ENCODE measurements at regions not wholly inside any gene's neighbourhood (a gene's known extent, or its start where the extent isn't known, plus 50 kb on each side); places are given as distances from the start of the nearest gene placed in this dataset.

DNA sequence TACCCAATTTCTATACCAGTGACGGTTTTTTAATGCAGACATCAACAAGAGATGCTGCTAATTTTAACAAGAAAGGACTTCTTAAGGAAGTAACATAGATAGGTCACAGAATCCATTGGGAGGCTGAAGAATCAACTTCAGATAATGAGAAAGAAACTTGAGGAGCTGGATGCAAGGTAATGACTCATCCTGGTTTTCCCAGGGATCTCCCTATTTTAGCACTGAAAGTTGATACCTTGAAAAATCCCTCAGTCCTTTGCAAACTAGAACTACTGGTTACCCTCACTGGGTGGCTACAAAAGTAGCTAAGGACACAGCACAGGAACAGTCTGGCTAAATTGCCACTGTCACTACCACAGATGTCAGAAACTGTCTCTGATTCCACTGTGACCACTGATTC is 561.9 kb downstream of the FLRT2 start:
- WGBS, 2 donors = 92 to 96% methylated on average over 1 of the region's 1 CpG
- TF ChIP-seq CTCF (IDR thresholded peaks at IDR 0.05) = no peak
- no peak for TF ChIP-seq EP300 (IDR thresholded peaks at IDR 0.05)
- no peak for TF ChIP-seq POLR2A (IDR thresholded peaks at IDR 0.05)

GRCh38 chr14:86088156-86088555 is 558.2 kb downstream of the FLRT2 start:
- TF ChIP-seq CTCF (IDR thresholded peaks at IDR 0.05) (no peak), POLR2A (IDR thresholded peaks at IDR 0.05) (no peak), EP300 (IDR thresholded peaks at IDR 0.05) (no peak)
- Histone ChIP-seq H3K27me3 (no peaks in the 10 kb centered on the region), H3K4me3 (no peak overlapping the region), H3K9me3 (no peaks in the 10 kb centered on the region), H3K27ac (no peak overlapping the region), H3K36me3 (no peaks in the 10 kb centered on the region), H3K4me1 (no peaks in the 10 kb centered on the region)
- WGBS, 2 donors = 78 to 83% methylated on average over 1 of the region's 1 CpG
- no peak for DNase-seq (ENCODE audit: low spot score in 2 of 2)

More for the DNA sequence above, 561.9 kb downstream of the FLRT2 start:
- Histone ChIP-seq H3K27ac (no peak overlapping the region), H3K27me3 (no peaks in the 10 kb centered on the region), H3K36me3 (no peaks in the 10 kb centered on the region), H3K9me3 (no peaks in the 10 kb centered on the region), H3K4me3 (no peak overlapping the region), H3K4me1 (no peaks in the 10 kb centered on the region)
- DNase-seq (ENCODE audit: low spot score in 2 of 2) = no peak

DNA sequence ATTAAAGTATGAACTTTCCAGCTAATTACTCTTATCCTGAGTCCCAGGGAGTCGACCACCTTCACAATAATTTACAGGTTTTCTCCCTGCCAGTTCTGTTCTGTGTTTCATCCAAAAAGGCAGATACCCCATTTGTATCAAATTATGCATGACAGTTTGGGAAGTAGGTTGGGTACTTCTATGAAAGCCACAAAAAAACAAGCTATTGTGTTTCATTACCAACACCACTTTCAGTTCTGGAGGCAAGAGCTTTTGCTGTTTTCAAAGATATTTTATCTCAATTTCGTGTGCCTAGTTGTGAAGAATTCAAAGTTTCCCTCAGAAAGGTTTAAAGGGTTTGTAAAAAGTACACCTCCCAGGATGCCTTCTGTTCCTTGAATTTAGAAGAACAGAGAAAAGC is 557.4 kb downstream of the FLRT2 start:
- Histone ChIP-seq H3K27me3 (no peaks in the 10 kb centered on the region), H3K4me1 (no peaks in the 10 kb centered on the region), H3K4me3 (no peak overlapping the region), H3K9me3 (no peaks in the 10 kb centered on the region), H3K36me3 (no peaks in the 10 kb centered on the region), H3K27ac (no peak overlapping the region)
- DNase-seq (ENCODE audit: low spot score in 2 of 2) = no peak
- WGBS, 2 donors = 34 to 36% methylated on average over 2 of the region's 2 CpGs
- TF ChIP-seq EP300 (IDR thresholded peaks at IDR 0.05) (no peak), POLR2A (IDR thresholded peaks at IDR 0.05) (no peak), CTCF (IDR thresholded peaks at IDR 0.05) (no peak)

GRCh38 chr14:86086962-86087361 is 557.0 kb downstream of the FLRT2 start:
- no peak for TF ChIP-seq EP300 (IDR thresholded peaks at IDR 0.05)
- no peak for TF ChIP-seq POLR2A (IDR thresholded peaks at IDR 0.05)
- TF ChIP-seq CTCF (IDR thresholded peaks at IDR 0.05) = no peak
- no peak for DNase-seq (ENCODE audit: low spot score in 2 of 2)
- 19 to 26% methylated on average over 1 of the region's 1 CpG for WGBS, 2 donors
- H3K27ac ChIP-seq = no peak overlapping the region
- H3K4me1 ChIP-seq = no peaks in the 10 kb centered on the region
- no peaks in the 10 kb centered on the region for H3K36me3 ChIP-seq
- H3K4me3 ChIP-seq = no peak overlapping the region
- H3K27me3 ChIP-seq = no peaks in the 10 kb centered on the region
- H3K9me3 ChIP-seq = no peaks in the 10 kb centered on the region

GRCh38 chr14:86084097-86084496 is 554.2 kb downstream of the FLRT2 start:
- Histone ChIP-seq H3K36me3 (no peaks in the 10 kb centered on the region), H3K9me3 (no peaks in the 10 kb centered on the region), H3K4me3 (no peak overlapping the region), H3K27ac (no peak overlapping the region), H3K27me3 (no peaks in the 10 kb centered on the region), H3K4me1 (no peaks in the 10 kb centered on the region)
- no peak for TF ChIP-seq POLR2A (IDR thresholded peaks at IDR 0.05)
- TF ChIP-seq CTCF (IDR thresholded peaks at IDR 0.05) = no peak
- TF ChIP-seq EP300 (IDR thresholded peaks at IDR 0.05) = no peak
- 75 to 78% methylated on average over 1 of the region's 1 CpG for WGBS, 2 donors
- no peak for DNase-seq (ENCODE audit: low spot score in 2 of 2)
